Vagina (tissue), 2 donors: ENCODE measurements at regions not wholly inside any gene's neighbourhood (a gene's known extent, or its start where the extent isn't known, plus 50 kb on each side); places are given as distances from the start of the nearest gene placed in this dataset.
A peak's percentile ranks its signal among the peaks of the same experiment; 100 is the strongest.

Experiments
- DNase-seq, 2 donors: peaks; one replicate each; pipeline ENCODE4 v3.0.0-alpha.2; 2017; ENCODE audit errors: extremely low spot score in 2 of 2
- H3K27ac ChIP-seq: fragments of 200-600 bp; sonication (generic); one replicate; pipeline ENCODE4 v1.5.1; 2019
- H3K27me3 ChIP-seq: fragments of 200-600 bp; sonication (generic); one replicate; pipeline ENCODE4 v1.5.1; 2019
- H3K36me3 ChIP-seq, 2 donors: fragments of 200-600 bp; sonication (generic); one replicate each; pipeline ENCODE4 v1.5.1; 2017 to 2019
- H3K4me1 ChIP-seq: fragments of 200-600 bp; sonication (generic); one replicate; pipeline ENCODE4 v1.5.1; 2019
- H3K4me3 ChIP-seq, 2 donors: fragments of 200-600 bp; sonication (generic); 1 replicate in 1 of 2; 2 replicates in 1 of 2; pipeline ENCODE4 v1.5.1; 2016 to 2019
- H3K9me3 ChIP-seq: fragments of 200-600 bp; sonication (generic); one replicate; pipeline ENCODE4 v1.5.1; 2019
- CTCF ChIP-seq, 3 experiments: fragments of 450-650 bp in 2 of 3; fragments of 200-600 bp in 1 of 3; sonication (generic) in 1 of 3; IDR thresholded peaks; one replicate each; pipeline ENCODE4 v1.5.1; 2017 to 2019; ENCODE audit warnings: antibody characterized with exemption in 3 of 3, mild to moderate bottlenecking in 2 of 3, moderate library complexity in 2 of 3
- POLR2A ChIP-seq, 2 donors: fragments of 450-650 bp; IDR thresholded peaks; one replicate each; pipeline ENCODE4 v1.6.1; 2017; ENCODE audit warnings: antibody characterized with exemption in 2 of 2, mild to moderate bottlenecking in 2 of 2, moderate library complexity in 2 of 2
- POLR2AphosphoS5 ChIP-seq, 2 donors: sonication (generic); formaldehyde crosslinking; IDR thresholded peaks; one replicate each; pipeline ENCODE4 v1.9.0; 2017; ENCODE audit warnings: antibody characterized with exemption in 2 of 2, mild to moderate bottlenecking in 2 of 2, low read depth in 1 of 2; ENCODE audit not compliant: insufficient read depth in 1 of 2
- intact Hi-C: fragments of 100-400 bp; cut with DNase I; formaldehyde crosslinking; loops from one replicate; pipeline ENCODE4 v1.15.1; 2023

DNA sequence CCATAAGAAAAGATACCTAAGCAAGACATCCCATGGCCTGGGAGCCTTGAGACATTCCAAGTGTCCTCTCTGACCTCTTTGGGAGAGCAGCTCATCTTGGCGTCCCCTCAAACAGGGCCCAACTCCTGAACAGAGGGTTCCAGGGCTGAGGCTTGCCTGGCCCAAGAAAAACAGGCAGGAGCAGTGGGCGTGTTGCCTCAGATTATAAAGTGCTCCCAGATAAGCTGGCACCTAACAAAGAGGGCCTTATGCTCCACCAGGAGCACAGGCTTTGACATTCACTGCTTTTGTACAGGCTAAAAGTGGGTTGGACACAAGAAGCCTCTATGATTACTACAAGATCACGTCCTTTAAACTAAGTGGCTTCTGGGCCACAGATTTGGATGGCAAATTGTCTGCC, 193.1 kb downstream of the FGFR2 start:
- no peaks in the 10 kb centered on the region for H3K27me3 ChIP-seq
- H3K9me3 ChIP-seq, result no peaks in the 10 kb centered on the region
- H3K36me3 ChIP-seq, result no peaks in the 10 kb centered on the region
- no peak overlapping the region for H3K4me3 ChIP-seq
- intact Hi-C loops, result no loop called here
- TF ChIP-seq POLR2AphosphoS5 (IDR thresholded peaks at IDR 0.05; ENCODE audit: insufficient read depth in 1 of 2, low read depth in 1 of 2) (no peak), POLR2A (IDR thresholded peaks at IDR 0.05) (no peak)
- no peak overlapping the region for H3K27ac ChIP-seq
- no peaks in the 10 kb centered on the region for H3K4me1 ChIP-seq
- no peak for DNase-seq

GRCh38 chr10:121405549-121405948, 192.7 kb downstream of the FGFR2 start:
- Histone ChIP-seq H3K4me3 (no peak overlapping the region), H3K27ac (no peak overlapping the region), H3K36me3 (no peaks in the 10 kb centered on the region), H3K9me3 (no peaks in the 10 kb centered on the region), H3K27me3 (no peaks in the 10 kb centered on the region), H3K4me1 (no peaks in the 10 kb centered on the region)
- intact Hi-C loops, result no loop called here
- no peak for TF ChIP-seq POLR2AphosphoS5 (IDR thresholded peaks at IDR 0.05; ENCODE audit: insufficient read depth in 1 of 2, low read depth in 1 of 2)
- TF ChIP-seq POLR2A (IDR thresholded peaks at IDR 0.05), result no peak
- TF ChIP-seq CTCF (IDR thresholded peaks at IDR 0.05), result no peak
- DNase-seq, result peak in 1 of 2 donors; percentile 25

GRCh38 chr10:121405953-121406352, 192.3 kb downstream of the FGFR2 start:
- intact Hi-C loops, result no loop called here

DNA sequence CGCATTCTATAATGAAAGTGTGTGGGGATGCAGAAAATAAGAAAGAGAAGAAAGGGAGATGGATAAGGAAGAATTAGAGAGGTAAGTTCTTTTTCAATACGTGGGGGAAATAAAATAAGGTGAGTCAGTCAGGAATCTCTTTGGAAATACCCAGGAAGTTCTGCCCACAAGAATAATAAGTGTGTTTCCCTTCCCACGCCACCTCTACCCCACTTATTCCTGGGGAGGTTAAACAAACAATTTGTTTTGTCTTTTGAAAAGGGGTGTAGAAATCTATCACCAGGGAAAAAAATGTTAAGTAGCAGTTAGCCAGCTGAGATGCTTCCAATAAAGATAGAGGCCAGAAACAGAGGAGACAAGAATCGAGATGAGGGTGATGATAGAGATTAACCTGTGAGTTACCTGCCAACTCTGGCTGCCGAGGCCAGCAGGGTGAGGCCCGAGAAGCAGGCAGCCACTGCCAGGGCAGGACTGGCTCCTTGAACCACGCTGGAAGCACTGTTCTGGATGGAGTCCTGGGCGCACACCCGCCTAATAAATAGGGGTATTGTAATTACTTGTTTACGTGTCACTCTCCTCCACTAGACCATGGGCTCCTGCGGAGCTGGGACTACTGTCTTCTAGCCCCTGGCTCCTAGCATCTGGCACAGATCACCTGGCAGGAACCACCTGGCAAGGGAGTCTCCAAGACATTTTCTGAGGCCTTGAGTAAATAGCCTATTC, 191.3 kb downstream of the FGFR2 start:
- DNase-seq, result peak in 1 of 2 donors; percentile 55
- Histone ChIP-seq H3K27me3 (no peaks in the 10 kb centered on the region), H3K4me3 (no peak overlapping the region), H3K9me3 (no peaks in the 10 kb centered on the region), H3K36me3 (no peaks in the 10 kb centered on the region), H3K4me1 (no peaks in the 10 kb centered on the region), H3K27ac (no peak overlapping the region)
- no peak for TF ChIP-seq CTCF (IDR thresholded peaks at IDR 0.05)
- no peak for TF ChIP-seq POLR2AphosphoS5 (IDR thresholded peaks at IDR 0.05; ENCODE audit: insufficient read depth in 1 of 2, low read depth in 1 of 2)
- no peak for TF ChIP-seq POLR2A (IDR thresholded peaks at IDR 0.05)
- intact Hi-C loops, result no loop called here

More at GRCh38 chr10:121405953-121406352, 192.3 kb downstream of the FGFR2 start:
- Histone ChIP-seq H3K27ac (no peak overlapping the region), H3K36me3 (no peaks in the 10 kb centered on the region), H3K4me3 (no peak overlapping the region), H3K27me3 (no peaks in the 10 kb centered on the region), H3K4me1 (no peaks in the 10 kb centered on the region), H3K9me3 (no peaks in the 10 kb centered on the region)
- TF ChIP-seq CTCF (IDR thresholded peaks at IDR 0.05), result no peak
- no peak for TF ChIP-seq POLR2A (IDR thresholded peaks at IDR 0.05)
- no peak for TF ChIP-seq POLR2AphosphoS5 (IDR thresholded peaks at IDR 0.05; ENCODE audit: insufficient read depth in 1 of 2, low read depth in 1 of 2)
- DNase-seq, result peak in 1 of 2 donors; percentile 67

GRCh38 chr10:121409466-121410104, 188.7 kb downstream of the FGFR2 start:
- H3K4me1 ChIP-seq, result no peaks in the 10 kb centered on the region
- H3K36me3 ChIP-seq, result no peaks in the 10 kb centered on the region
- H3K9me3 ChIP-seq, result no peaks in the 10 kb centered on the region
- intact Hi-C loops, result no loop called here
- TF ChIP-seq POLR2A (IDR thresholded peaks at IDR 0.05), result no peak
- TF ChIP-seq CTCF (IDR thresholded peaks at IDR 0.05), result no peak
- no peak for TF ChIP-seq POLR2AphosphoS5 (IDR thresholded peaks at IDR 0.05; ENCODE audit: insufficient read depth in 1 of 2, low read depth in 1 of 2)
- H3K27me3 ChIP-seq, result no peaks in the 10 kb centered on the region
- no peak overlapping the region for H3K27ac ChIP-seq
- H3K4me3 ChIP-seq, result no peak overlapping the region
- DNase-seq, result peak in 1 of 2 donors; percentile 31
